K562 (cell line): ENCODE measurements at regions not wholly inside any gene's neighbourhood (a gene's known extent, or its start where the extent isn't known, plus 50 kb on each side); places are given as distances from the start of the nearest gene placed in this dataset.

Experiments used
- DIDO1 ChIP-seq: fragments of 450-650 bp; IDR thresholded peaks from 2 replicates; pipeline ENCODE4 v1.6.1; 2016; ENCODE audit warnings: low read depth, missing biosample characterization, missing genetic modification characterization
- NRF1 ChIP-seq, 2 experiments: fragments of 450-650 bp; IDR thresholded peaks in 1 of 2; conservative IDR thresholded peaks in 1 of 2; 2 replicates each; pipeline ENCODE4 v1.6.1; 2014; ENCODE audit warnings: mild to moderate bottlenecking in 2 of 2
- OTX1 ChIP-seq: fragments of 450-650 bp; formaldehyde crosslinking; IDR thresholded peaks from 2 replicates; pipeline ENCODE4 v1.4.0; 2022; ENCODE audit warnings: mild to moderate bottlenecking
- PTBP1 ChIP-seq: fragments of 200-400 bp; formaldehyde crosslinking; IDR thresholded peaks from 2 replicates; pipeline ENCODE4 v1.6.1; 2017; ENCODE audit warnings: low read depth, low read length
- SMAD3 ChIP-seq: fragments of 450-650 bp; formaldehyde crosslinking; conservative IDR thresholded peaks from 2 replicates; pipeline ENCODE4 v1.4.0; 2020; ENCODE audit warnings: mild to moderate bottlenecking
- SRSF9 ChIP-seq: fragments of 200-400 bp; formaldehyde crosslinking; IDR thresholded peaks from 2 replicates; pipeline ENCODE4 v1.6.1; 2017; ENCODE audit warnings: low read depth, low read length, borderline replicate concordance
- TGIF2 ChIP-seq: sonication (generic); formaldehyde crosslinking; IDR thresholded peaks from 2 replicates; pipeline ENCODE4 v1.8.1; 2022; ENCODE audit warnings: mild to moderate bottlenecking, missing genetic modification reagents, moderate library complexity
- THRAP3 ChIP-seq: fragments of 450-650 bp; IDR thresholded peaks from 2 replicates; pipeline ENCODE4 v1.6.1; 2016; ENCODE audit warnings: mild to moderate bottlenecking, inconsistent platforms, borderline replicate concordance
- TOE1 ChIP-seq, 2 experiments: fragments of 450-650 bp in 1 of 2; sonication (generic) in 1 of 2; formaldehyde crosslinking in 1 of 2; IDR thresholded peaks; 2 replicates each; pipeline versions ENCODE4 v1.7.1 to v1.8.0; 2016 to 2022; ENCODE audit warnings: borderline replicate concordance in 2 of 2, mild to moderate bottlenecking in 2 of 2, antibody characterized with exemption in 1 of 2, inconsistent platforms in 1 of 2, low read depth in 1 of 2, missing genetic modification reagents in 1 of 2, moderate library complexity in 1 of 2
- ZMIZ1 ChIP-seq, 2 experiments: fragments of 150-350 bp in 1 of 2; IDR thresholded peaks; 2 replicates each; pipeline ENCODE4 v1.6.1; 2012 to 2016; ENCODE audit warnings: low read depth in 2 of 2, low read length in 2 of 2, mild to moderate bottlenecking in 1 of 2, moderate library complexity in 1 of 2
- ZNF445 ChIP-seq: fragments of 250-450 bp; sonication (Bioruptor Pico); IDR thresholded peaks from 2 replicates; pipeline ENCODE4 v1.4.0; 2020; ENCODE audit warnings: low read depth, mild to moderate bottlenecking, moderate library complexity
- TF ChIP-seq, protein P1 (sequence below): fragments of 450-650 bp; IDR thresholded peaks from 2 replicates; pipeline ENCODE4 v1.6.1; 2016; ENCODE audit warnings: mild to moderate bottlenecking, moderate library complexity

GRCh38 chr1:14435368-14436023, 163.0 kb upstream of the KAZN start (continued):
- TF ChIP-seq, protein P1, sequence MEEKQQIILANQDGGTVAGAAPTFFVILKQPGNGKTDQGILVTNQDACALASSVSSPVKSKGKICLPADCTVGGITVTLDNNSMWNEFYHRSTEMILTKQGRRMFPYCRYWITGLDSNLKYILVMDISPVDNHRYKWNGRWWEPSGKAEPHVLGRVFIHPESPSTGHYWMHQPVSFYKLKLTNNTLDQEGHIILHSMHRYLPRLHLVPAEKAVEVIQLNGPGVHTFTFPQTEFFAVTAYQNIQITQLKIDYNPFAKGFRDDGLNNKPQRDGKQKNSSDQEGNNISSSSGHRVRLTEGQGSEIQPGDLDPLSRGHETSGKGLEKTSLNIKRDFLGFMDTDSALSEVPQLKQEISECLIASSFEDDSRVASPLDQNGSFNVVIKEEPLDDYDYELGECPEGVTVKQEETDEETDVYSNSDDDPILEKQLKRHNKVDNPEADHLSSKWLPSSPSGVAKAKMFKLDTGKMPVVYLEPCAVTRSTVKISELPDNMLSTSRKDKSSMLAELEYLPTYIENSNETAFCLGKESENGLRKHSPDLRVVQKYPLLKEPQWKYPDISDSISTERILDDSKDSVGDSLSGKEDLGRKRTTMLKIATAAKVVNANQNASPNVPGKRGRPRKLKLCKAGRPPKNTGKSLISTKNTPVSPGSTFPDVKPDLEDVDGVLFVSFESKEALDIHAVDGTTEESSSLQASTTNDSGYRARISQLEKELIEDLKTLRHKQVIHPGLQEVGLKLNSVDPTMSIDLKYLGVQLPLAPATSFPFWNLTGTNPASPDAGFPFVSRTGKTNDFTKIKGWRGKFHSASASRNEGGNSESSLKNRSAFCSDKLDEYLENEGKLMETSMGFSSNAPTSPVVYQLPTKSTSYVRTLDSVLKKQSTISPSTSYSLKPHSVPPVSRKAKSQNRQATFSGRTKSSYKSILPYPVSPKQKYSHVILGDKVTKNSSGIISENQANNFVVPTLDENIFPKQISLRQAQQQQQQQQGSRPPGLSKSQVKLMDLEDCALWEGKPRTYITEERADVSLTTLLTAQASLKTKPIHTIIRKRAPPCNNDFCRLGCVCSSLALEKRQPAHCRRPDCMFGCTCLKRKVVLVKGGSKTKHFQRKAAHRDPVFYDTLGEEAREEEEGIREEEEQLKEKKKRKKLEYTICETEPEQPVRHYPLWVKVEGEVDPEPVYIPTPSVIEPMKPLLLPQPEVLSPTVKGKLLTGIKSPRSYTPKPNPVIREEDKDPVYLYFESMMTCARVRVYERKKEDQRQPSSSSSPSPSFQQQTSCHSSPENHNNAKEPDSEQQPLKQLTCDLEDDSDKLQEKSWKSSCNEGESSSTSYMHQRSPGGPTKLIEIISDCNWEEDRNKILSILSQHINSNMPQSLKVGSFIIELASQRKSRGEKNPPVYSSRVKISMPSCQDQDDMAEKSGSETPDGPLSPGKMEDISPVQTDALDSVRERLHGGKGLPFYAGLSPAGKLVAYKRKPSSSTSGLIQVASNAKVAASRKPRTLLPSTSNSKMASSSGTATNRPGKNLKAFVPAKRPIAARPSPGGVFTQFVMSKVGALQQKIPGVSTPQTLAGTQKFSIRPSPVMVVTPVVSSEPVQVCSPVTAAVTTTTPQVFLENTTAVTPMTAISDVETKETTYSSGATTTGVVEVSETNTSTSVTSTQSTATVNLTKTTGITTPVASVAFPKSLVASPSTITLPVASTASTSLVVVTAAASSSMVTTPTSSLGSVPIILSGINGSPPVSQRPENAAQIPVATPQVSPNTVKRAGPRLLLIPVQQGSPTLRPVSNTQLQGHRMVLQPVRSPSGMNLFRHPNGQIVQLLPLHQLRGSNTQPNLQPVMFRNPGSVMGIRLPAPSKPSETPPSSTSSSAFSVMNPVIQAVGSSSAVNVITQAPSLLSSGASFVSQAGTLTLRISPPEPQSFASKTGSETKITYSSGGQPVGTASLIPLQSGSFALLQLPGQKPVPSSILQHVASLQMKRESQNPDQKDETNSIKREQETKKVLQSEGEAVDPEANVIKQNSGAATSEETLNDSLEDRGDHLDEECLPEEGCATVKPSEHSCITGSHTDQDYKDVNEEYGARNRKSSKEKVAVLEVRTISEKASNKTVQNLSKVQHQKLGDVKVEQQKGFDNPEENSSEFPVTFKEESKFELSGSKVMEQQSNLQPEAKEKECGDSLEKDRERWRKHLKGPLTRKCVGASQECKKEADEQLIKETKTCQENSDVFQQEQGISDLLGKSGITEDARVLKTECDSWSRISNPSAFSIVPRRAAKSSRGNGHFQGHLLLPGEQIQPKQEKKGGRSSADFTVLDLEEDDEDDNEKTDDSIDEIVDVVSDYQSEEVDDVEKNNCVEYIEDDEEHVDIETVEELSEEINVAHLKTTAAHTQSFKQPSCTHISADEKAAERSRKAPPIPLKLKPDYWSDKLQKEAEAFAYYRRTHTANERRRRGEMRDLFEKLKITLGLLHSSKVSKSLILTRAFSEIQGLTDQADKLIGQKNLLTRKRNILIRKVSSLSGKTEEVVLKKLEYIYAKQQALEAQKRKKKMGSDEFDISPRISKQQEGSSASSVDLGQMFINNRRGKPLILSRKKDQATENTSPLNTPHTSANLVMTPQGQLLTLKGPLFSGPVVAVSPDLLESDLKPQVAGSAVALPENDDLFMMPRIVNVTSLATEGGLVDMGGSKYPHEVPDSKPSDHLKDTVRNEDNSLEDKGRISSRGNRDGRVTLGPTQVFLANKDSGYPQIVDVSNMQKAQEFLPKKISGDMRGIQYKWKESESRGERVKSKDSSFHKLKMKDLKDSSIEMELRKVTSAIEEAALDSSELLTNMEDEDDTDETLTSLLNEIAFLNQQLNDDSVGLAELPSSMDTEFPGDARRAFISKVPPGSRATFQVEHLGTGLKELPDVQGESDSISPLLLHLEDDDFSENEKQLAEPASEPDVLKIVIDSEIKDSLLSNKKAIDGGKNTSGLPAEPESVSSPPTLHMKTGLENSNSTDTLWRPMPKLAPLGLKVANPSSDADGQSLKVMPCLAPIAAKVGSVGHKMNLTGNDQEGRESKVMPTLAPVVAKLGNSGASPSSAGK = peak; percentile 75; the same call in 1 of the 2 replicates
- TF ChIP-seq PTBP1 (0 out of 2 replicates have a peak, but pooled peaks have one; percentile 23), DIDO1 (no peak), TGIF2 (CRISPR knock-in tag) (no peak), TOE1 (IDR thresholded peaks at IDR 0.05; ENCODE audit: borderline replicate concordance) (peak; percentile 47; the same call in 1 of the 2 replicates), TOE1 (CRISPR knock-in tag; IDR thresholded peaks at IDR 0.05; ENCODE audit: borderline replicate concordance, low read depth) (no peak), OTX1 (CRISPR knock-in tag) (0 out of 2 replicates have a peak, but pooled peaks have one; percentile 62), THRAP3 (no peak), ZNF445 (CRISPR knock-in tag) (peak; percentile 20; the same call in 1 of the 2 replicates), ZMIZ1 (IDR thresholded peaks at IDR 0.05; ENCODE audit: low read depth in 2 of 2, low read length in 2 of 2) (0 out of 4 replicates have a peak, but pooled peaks of 1 of the 2 experiments have one; percentile 61), SRSF9 (no peak), NRF1 (conservative IDR thresholded peaks at IDR 0.05 in 1 of 2, IDR thresholded peaks at IDR 0.05 in 1 of 2) (peak in 1 of 2 experiments; percentile 6; a peak in 1 of 4 replicates), SMAD3 (CRISPR knock-in tag) (0 out of 2 replicates have a peak, but pooled peaks have one; percentile 41)
